ENCODE measurements at regions not wholly inside any gene's neighbourhood (a gene's known extent, or its start where the extent isn't known, plus 50 kb on each side); places are given as distances from the start of the nearest gene placed in this dataset.
A peak's percentile ranks its signal among the peaks of the same experiment; 100 is the strongest.

GRCh38 chr7:52648872-52649271 is 386.6 kb upstream of the POM121L12 start:
- TF ChIP-seq CTCF (conservative IDR thresholded peaks at IDR 0.05): no peak
- WGBS, 2 experiments (ENCODE audit: insufficient coverage in 1 of 2, insufficient read length in 1 of 2): 89% methylated on average over 1 of the region's 1 CpG; no CpG with 5 or more reads in 1 of the 2 experiments
- Mint-ChIP-seq H3K4me3 (no peak overlapping the region), H3K36me3 (ENCODE audit: low read depth) (no peaks in the 10 kb centered on the region), H3K27ac (no peak overlapping the region), H3K27me3 (ENCODE audit: insufficient read depth) (peaks cover 3% of the 10 kb centered on the region), H3K9me3 (no peaks in the 10 kb centered on the region), H3K4me1 (peaks cover 8% of the 10 kb centered on the region)
- H3K4me1 ChIP-seq (ENCODE audit: control insufficient read depth, insufficient read depth, low read length): peaks cover 5% of the 10 kb centered on the region
- no peak for DNase-seq
- H3K36me3 ChIP-seq (ENCODE audit: control insufficient read depth, insufficient read depth, low read length): no peaks in the 10 kb centered on the region
- no peak overlapping the region for H3K27ac ChIP-seq (ENCODE audit: low read depth, low read length)
- no peaks in the 10 kb centered on the region for H3K27me3 ChIP-seq (ENCODE audit: control insufficient read depth, insufficient read depth, low read length, poor library complexity, severe bottlenecking)
- no peak overlapping the region for H3K4me3 ChIP-seq (ENCODE audit: low read length)
- H3K9me3 ChIP-seq (ENCODE audit: control insufficient read depth, low read length): no peaks in the 10 kb centered on the region
- H3K9ac ChIP-seq (ENCODE audit: extremely low read depth, low read length, poor library complexity, severe bottlenecking): no peak overlapping the region

GRCh38 chr7:52647046-52647445 is 388.4 kb upstream of the POM121L12 start:
- no peak overlapping the region for H3K27ac ChIP-seq (ENCODE audit: low read depth, low read length)
- no peaks in the 10 kb centered on the region for H3K4me1 ChIP-seq (ENCODE audit: control insufficient read depth, insufficient read depth, low read length)
- no peak overlapping the region for H3K9ac ChIP-seq (ENCODE audit: extremely low read depth, low read length, poor library complexity, severe bottlenecking)
- no peak overlapping the region for H3K4me3 ChIP-seq (ENCODE audit: low read length)
- no peaks in the 10 kb centered on the region for H3K27me3 ChIP-seq (ENCODE audit: control insufficient read depth, insufficient read depth, low read length, poor library complexity, severe bottlenecking)
- Mint-ChIP-seq H3K36me3 (ENCODE audit: low read depth) (no peaks in the 10 kb centered on the region), H3K4me1 (no peaks in the 10 kb centered on the region), H3K27ac (no peak overlapping the region), H3K4me3 (no peak overlapping the region), H3K9me3 (no peaks in the 10 kb centered on the region), H3K27me3 (ENCODE audit: insufficient read depth) (peaks cover 3% of the 10 kb centered on the region)
- no peak for TF ChIP-seq CTCF (conservative IDR thresholded peaks at IDR 0.05)
- 47% methylated on average over 1 of the region's 1 CpG; no CpG with 5 or more reads in 1 of the 2 experiments for WGBS, 2 experiments (ENCODE audit: insufficient coverage in 1 of 2, insufficient read length in 1 of 2)
- H3K36me3 ChIP-seq (ENCODE audit: control insufficient read depth, insufficient read depth, low read length): no peaks in the 10 kb centered on the region
- no peak for DNase-seq
- H3K9me3 ChIP-seq (ENCODE audit: control insufficient read depth, low read length): no peaks in the 10 kb centered on the region

GRCh38 chr7:52639981-52640380 is 395.5 kb upstream of the POM121L12 start:
- peak; percentile 46 for DNase-seq
- Histone ChIP-seq H3K9me3 (ENCODE audit: control insufficient read depth, low read length) (no peaks in the 10 kb centered on the region), H3K4me3 (ENCODE audit: low read length) (no peak overlapping the region), H3K9ac (ENCODE audit: extremely low read depth, low read length, poor library complexity, severe bottlenecking) (no peak overlapping the region), H3K36me3 (ENCODE audit: control insufficient read depth, insufficient read depth, low read length) (no peaks in the 10 kb centered on the region), H3K4me1 (ENCODE audit: control insufficient read depth, insufficient read depth, low read length) (peaks cover 8% of the 10 kb centered on the region), H3K27me3 (ENCODE audit: control insufficient read depth, insufficient read depth, low read length, poor library complexity, severe bottlenecking) (no peaks in the 10 kb centered on the region), H3K27ac (ENCODE audit: low read depth, low read length) (no peak overlapping the region)
- H3K27ac Mint-ChIP-seq: peak overlapping the region; percentile 65
- H3K4me1 Mint-ChIP-seq: peaks cover 34% of the 10 kb centered on the region
- no peaks in the 10 kb centered on the region for H3K36me3 Mint-ChIP-seq (ENCODE audit: low read depth)
- TF ChIP-seq CTCF (conservative IDR thresholded peaks at IDR 0.05): no peak
- H3K27me3 Mint-ChIP-seq (ENCODE audit: insufficient read depth): no peaks in the 10 kb centered on the region
- 63 to 73% methylated on average over 4 of the region's 4 CpGs for WGBS, 2 experiments (ENCODE audit: insufficient coverage in 1 of 2, insufficient read length in 1 of 2)
- H3K4me3 Mint-ChIP-seq: no peak overlapping the region
- no peaks in the 10 kb centered on the region for H3K9me3 Mint-ChIP-seq
